GM12878 (cell line): ENCODE measurements at regions not wholly inside any gene's neighbourhood (a gene's known extent, or its start where the extent isn't known, plus 50 kb on each side); places are given as distances from the start of the nearest gene placed in this dataset.
A peak's percentile ranks its signal among the peaks of the same experiment; 100 is the strongest.

ENCODE experiments used
- ATAC-seq: fragments of 200-7000 bp; cut with Tn5 transposase; 3 replicates; pipeline ENCODE4 v1.9.1; 2020; ENCODE audit warnings: mild to moderate bottlenecking, moderate library complexity
- BruUV-seq: library from RNA; stranded (reverse); fragments of 400-500 nt; replicated peaks from 2 replicates; lab custom pipeline; 2021; lab: Mats Ljungman, UMichigan
- CTCF ChIA-PET: fragments of 300-600 bp; sonication (Branson Sonifier 250); formaldehyde crosslinking; extraction: SDS; loops from one replicate; lab custom pipeline; 2021; ENCODE audit warnings: inconsistent platforms; lab: Yijun Ruan, JAX
- POLR2A ChIA-PET: fragments of 350-600 bp; formaldehyde crosslinking; extraction: SDS; loops from one replicate; lab custom pipeline; 2021; ENCODE audit warnings: inconsistent platforms; lab: Charles Lee
- RAD21 ChIA-PET: fragments of 300-600 bp; sonication (Branson Sonifier 250); formaldehyde crosslinking; loops from one replicate; lab custom pipeline; 2023; ENCODE audit warnings: antibody characterized with exemption; ENCODE audit not compliant: unreplicated experiment; lab: Charles Lee
- SMC1A ChIA-PET: fragments of 300-600 bp; sonication (Branson Sonifier 250); formaldehyde crosslinking; loops from one replicate; lab custom pipeline; 2023; ENCODE audit not compliant: unreplicated experiment, uncharacterized antibody; lab: Charles Lee
- DNase-seq: peaks from one replicate; pipeline ENCODE4 v3.0.0-alpha.2; 2011; ENCODE audit warnings: low read depth, low spot score
- FAIRE-seq: peaks from 3 replicates; lab custom pipeline; 2011; peaks lifted over from hg19 to GRCh38; lab: Jason Lieb, UNC
- H2AFZ ChIP-seq: 2 replicates; pipeline ENCODE4 v1.6.0; 2011; ENCODE audit warnings: low read depth, low read length, control low read depth; ENCODE audit not compliant: control insufficient read depth
- H3K27ac ChIP-seq: 2 replicates; pipeline ENCODE4 v1.5.1; 2011; ENCODE audit warnings: control low read depth; ENCODE audit not compliant: control insufficient read depth, insufficient read depth
- H3K27me3 ChIP-seq, 2 experiments: replicated peaks in 1 of 2; 2 replicates each; pipeline versions ENCODE4 v1.6.0 to v1.6.1; 2011; ENCODE audit warnings: low read length in 1 of 2; ENCODE audit not compliant: control insufficient read depth in 2 of 2, insufficient read depth in 2 of 2
- H3K36me3 ChIP-seq, 2 experiments: 2 replicates each; pipeline ENCODE4 v1.5.1; 2011; ENCODE audit warnings: low read length in 1 of 2; ENCODE audit not compliant: control insufficient read depth in 2 of 2, insufficient read depth in 2 of 2
- H3K4me1 ChIP-seq: 2 replicates; pipeline ENCODE4 v1.6.1; 2011; ENCODE audit warnings: mild to moderate bottlenecking, low read length, moderate library complexity, mixed read lengths; ENCODE audit not compliant: control insufficient read depth, insufficient read depth
- H3K4me2 ChIP-seq: 2 replicates; pipeline ENCODE4 v1.6.0; 2011; ENCODE audit warnings: control low read depth; ENCODE audit not compliant: control insufficient read depth, insufficient read depth
- H3K4me3 ChIP-seq: fragments of 200-600 bp; sonication (generic); 2 replicates; pipeline ENCODE4 v1.5.1; 2016
- H3K79me2 ChIP-seq: 2 replicates; pipeline ENCODE4 v1.6.0; 2011; ENCODE audit warnings: low read length; ENCODE audit not compliant: control insufficient read depth, insufficient read depth
- H3K9ac ChIP-seq: 2 replicates; pipeline ENCODE4 v1.8.0; 2011; ENCODE audit warnings: low read length, control low read depth, mixed read lengths; ENCODE audit not compliant: control insufficient read depth, insufficient read depth
- H3K9me3 ChIP-seq: replicated peaks from 3 replicates; pipeline ENCODE4 v1.5.1; 2011; ENCODE audit warnings: mild to moderate bottlenecking, low read length; ENCODE audit not compliant: control insufficient read depth, insufficient read depth
- H4K20me1 ChIP-seq: 2 replicates; pipeline ENCODE4 v1.6.0; 2011; ENCODE audit not compliant: control insufficient read depth, insufficient read depth
- CHD4 ChIP-seq: fragments of 200-600 bp; sonication (generic); IDR thresholded peaks from 2 replicates; pipeline ENCODE4 v1.6.1; 2016; ENCODE audit warnings: mild to moderate bottlenecking
- DPF2 ChIP-seq: fragments of 450-650 bp; IDR thresholded peaks from 2 replicates; pipeline ENCODE4 v1.6.1; 2017; ENCODE audit warnings: mild to moderate bottlenecking
- GATAD2B ChIP-seq: fragments of 450-650 bp; conservative IDR thresholded peaks from 2 replicates; pipeline ENCODE4 v1.6.1; 2017; ENCODE audit warnings: low read depth, mild to moderate bottlenecking, moderate library complexity
- HDGF ChIP-seq: fragments of 450-650 bp; IDR thresholded peaks from 2 replicates; pipeline ENCODE4 v1.6.1; 2016; ENCODE audit warnings: antibody characterized with exemption
- LARP7 ChIP-seq: fragments of 450-650 bp; IDR thresholded peaks from 2 replicates; pipeline ENCODE4 v1.6.1; 2017; ENCODE audit warnings: mild to moderate bottlenecking
- MEF2B ChIP-seq: fragments of 450-650 bp; IDR thresholded peaks from 2 replicates; pipeline ENCODE4 v1.6.1; 2018; ENCODE audit warnings: mild to moderate bottlenecking, moderate library complexity; ENCODE audit not compliant: partially characterized antibody, poor library complexity, severe bottlenecking
- NFIC ChIP-seq: IDR thresholded peaks from 2 replicates; pipeline ENCODE4 v1.6.1; 2012; ENCODE audit warnings: low read depth, mild to moderate bottlenecking, inconsistent platforms, low read length, moderate library complexity
- NFXL1 ChIP-seq: fragments of 450-650 bp; IDR thresholded peaks from 2 replicates; pipeline ENCODE4 v1.6.1; 2017; ENCODE audit warnings: antibody characterized with exemption, mild to moderate bottlenecking, borderline replicate concordance
- RBBP5 ChIP-seq: fragments of 200-600 bp; sonication (generic); conservative IDR thresholded peaks from 2 replicates; pipeline ENCODE4 v1.6.1; 2016
- RELA ChIP-seq: fragments of 450-650 bp; IDR thresholded peaks from 2 replicates; pipeline ENCODE4 v1.8.0; 2014; ENCODE audit warnings: borderline replicate concordance; ENCODE audit not compliant: partially characterized antibody
- SMAD5 ChIP-seq: IDR thresholded peaks from 2 replicates; pipeline ENCODE4 v1.6.1; 2016; ENCODE audit warnings: antibody characterized with exemption, low read depth
- SREBF1 ChIP-seq: IDR thresholded peaks from 2 replicates; pipeline ENCODE4 v1.6.1; 2012; ENCODE audit warnings: mild to moderate bottlenecking, low read length
- STAT3 ChIP-seq: IDR thresholded peaks from 2 replicates; pipeline ENCODE4 v1.6.1; 2011; ENCODE audit warnings: low read depth, low read length, improper control_type of control experiment
- ZNF384 ChIP-seq: IDR thresholded peaks from 2 replicates; pipeline ENCODE4 v1.6.1; 2012; ENCODE audit warnings: low read depth, mild to moderate bottlenecking, low read length, improper control_type of control experiment, borderline replicate concordance
- ZNF622 ChIP-seq: fragments of 450-650 bp; IDR thresholded peaks from 2 replicates; pipeline ENCODE4 v1.6.1; 2017; ENCODE audit warnings: mild to moderate bottlenecking, inconsistent platforms
- ZSCAN29 ChIP-seq: fragments of 450-650 bp; IDR thresholded peaks from 2 replicates; pipeline ENCODE4 v1.6.1; 2017; ENCODE audit warnings: mild to moderate bottlenecking, moderate library complexity
- WGBS: methylation state at CpG from one replicate; pipeline ENCODE4 v1.1.6; 2016; ENCODE audit warnings: low lambda C conversion rate; ENCODE audit not compliant: insufficient replicate concordance, insufficient coverage; ENCODE audit errors: missing lambda C conversion rate; 5-methylcytosine and 5-hydroxymethylcytosine counted together
- in situ Hi-C: fragments of 300-500 bp; cut with MboI; formaldehyde crosslinking; loops from 9 replicates; pipeline ENCODE4 v1.14.3; 2018; ENCODE audit warnings: mixed read lengths
- intact Hi-C: fragments of 100-400 bp; cut with micrococcal nuclease; formaldehyde crosslinking; loops from one replicate; pipeline ENCODE4 v1.14.2; 2022; ENCODE audit not compliant: unreplicated experiment
- TF ChIP-seq, protein P1 (sequence below): IDR thresholded peaks from 2 replicates; pipeline ENCODE4 v1.6.1; 2012; ENCODE audit warnings: low read depth, low read length, improper control_type of control experiment
- TF ChIP-seq, protein P2 (sequence below): fragments of 450-650 bp; formaldehyde crosslinking; IDR thresholded peaks from 2 replicates; pipeline ENCODE4 v1.4.0; 2022; ENCODE audit warnings: mild to moderate bottlenecking, moderate library complexity
- TF ChIP-seq, protein P3 (sequence below): IDR thresholded peaks from 2 replicates; pipeline ENCODE4 v1.6.1; 2012; ENCODE audit warnings: improper control_type of control experiment, low read depth, low read length; ENCODE audit not compliant: insufficient replicate concordance

DNA sequence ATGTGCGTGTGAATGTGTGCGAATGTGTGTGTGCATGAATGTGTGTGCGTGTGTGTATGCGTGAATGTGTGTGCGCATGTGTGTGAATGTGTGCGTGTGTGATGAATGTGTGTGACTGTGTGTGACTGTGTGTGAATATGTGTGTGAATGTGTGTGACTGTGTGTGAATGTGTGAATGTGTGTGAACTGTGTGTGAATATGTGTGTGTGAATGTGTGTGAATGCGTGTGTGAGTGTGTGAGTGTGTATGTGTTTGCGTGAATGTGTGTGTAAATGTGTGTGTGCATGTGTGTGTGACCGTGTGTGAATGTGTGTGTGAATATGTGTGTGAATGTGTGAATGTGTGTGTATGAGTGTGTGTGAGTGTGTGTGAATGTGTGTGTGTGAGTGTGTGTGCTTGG is 1103.8 kb downstream of the TSN start:
- no peaks in the 10 kb centered on the region for H4K20me1 ChIP-seq
- no peaks in the 10 kb centered on the region for H3K79me2 ChIP-seq
- no peak overlapping the region for H2AFZ ChIP-seq
- no peaks in the 10 kb centered on the region for H3K9me3 ChIP-seq
- intact Hi-C loops (no loop called here), in situ Hi-C loops (no loop called here)
- H3K4me3 ChIP-seq, result no peak overlapping the region
- no TSS peak for BruUV-seq
- H3K36me3 ChIP-seq, result no peaks in the 10 kb centered on the region
- ChIA-PET SMC1A (interaction anchor here (2.0 kb wide), 1 partner anchor 15 kb away, joined by 4 read pairs; no protein-coding TSS in a partner anchor), CTCF (no interaction called here), RAD21 (no interaction called here), POLR2A (no interaction called here)
- H3K4me2 ChIP-seq, result no peak overlapping the region
- no peaks in the 10 kb centered on the region for H3K4me1 ChIP-seq
- no peak for DNase-seq
- H3K27me3 ChIP-seq, result no peaks in the 10 kb centered on the region
- no peak overlapping the region for H3K9ac ChIP-seq
- WGBS, result 82% methylated on average over 9 of the region's 9 CpGs
- FAIRE-seq, result peak; percentile 90
- H3K27ac ChIP-seq, result no peak overlapping the region
- ATAC-seq, result no peak
- TF ChIP-seq NFIC, result peak; percentile 40; the same call in 1 of the 2 replicates
- TF ChIP-seq HDGF, result peak; percentile 98
- TF ChIP-seq GATAD2B, result no peak
- no peak for TF ChIP-seq STAT3
- no peak for TF ChIP-seq DPF2
- TF ChIP-seq LARP7, result no peak
- TF ChIP-seq SMAD5, result no peak
- TF ChIP-seq NFXL1, result no peak
- TF ChIP-seq SREBF1, result no peak
- TF ChIP-seq ZNF384, result no peak
- TF ChIP-seq, protein P1, sequence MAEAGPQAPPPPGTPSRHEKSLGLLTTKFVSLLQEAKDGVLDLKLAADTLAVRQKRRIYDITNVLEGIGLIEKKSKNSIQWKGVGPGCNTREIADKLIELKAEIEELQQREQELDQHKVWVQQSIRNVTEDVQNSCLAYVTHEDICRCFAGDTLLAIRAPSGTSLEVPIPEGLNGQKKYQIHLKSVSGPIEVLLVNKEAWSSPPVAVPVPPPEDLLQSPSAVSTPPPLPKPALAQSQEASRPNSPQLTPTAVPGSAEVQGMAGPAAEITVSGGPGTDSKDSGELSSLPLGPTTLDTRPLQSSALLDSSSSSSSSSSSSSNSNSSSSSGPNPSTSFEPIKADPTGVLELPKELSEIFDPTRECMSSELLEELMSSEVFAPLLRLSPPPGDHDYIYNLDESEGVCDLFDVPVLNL, result no peak
- TF ChIP-seq RELA, result no peak
- TF ChIP-seq, protein P2, sequence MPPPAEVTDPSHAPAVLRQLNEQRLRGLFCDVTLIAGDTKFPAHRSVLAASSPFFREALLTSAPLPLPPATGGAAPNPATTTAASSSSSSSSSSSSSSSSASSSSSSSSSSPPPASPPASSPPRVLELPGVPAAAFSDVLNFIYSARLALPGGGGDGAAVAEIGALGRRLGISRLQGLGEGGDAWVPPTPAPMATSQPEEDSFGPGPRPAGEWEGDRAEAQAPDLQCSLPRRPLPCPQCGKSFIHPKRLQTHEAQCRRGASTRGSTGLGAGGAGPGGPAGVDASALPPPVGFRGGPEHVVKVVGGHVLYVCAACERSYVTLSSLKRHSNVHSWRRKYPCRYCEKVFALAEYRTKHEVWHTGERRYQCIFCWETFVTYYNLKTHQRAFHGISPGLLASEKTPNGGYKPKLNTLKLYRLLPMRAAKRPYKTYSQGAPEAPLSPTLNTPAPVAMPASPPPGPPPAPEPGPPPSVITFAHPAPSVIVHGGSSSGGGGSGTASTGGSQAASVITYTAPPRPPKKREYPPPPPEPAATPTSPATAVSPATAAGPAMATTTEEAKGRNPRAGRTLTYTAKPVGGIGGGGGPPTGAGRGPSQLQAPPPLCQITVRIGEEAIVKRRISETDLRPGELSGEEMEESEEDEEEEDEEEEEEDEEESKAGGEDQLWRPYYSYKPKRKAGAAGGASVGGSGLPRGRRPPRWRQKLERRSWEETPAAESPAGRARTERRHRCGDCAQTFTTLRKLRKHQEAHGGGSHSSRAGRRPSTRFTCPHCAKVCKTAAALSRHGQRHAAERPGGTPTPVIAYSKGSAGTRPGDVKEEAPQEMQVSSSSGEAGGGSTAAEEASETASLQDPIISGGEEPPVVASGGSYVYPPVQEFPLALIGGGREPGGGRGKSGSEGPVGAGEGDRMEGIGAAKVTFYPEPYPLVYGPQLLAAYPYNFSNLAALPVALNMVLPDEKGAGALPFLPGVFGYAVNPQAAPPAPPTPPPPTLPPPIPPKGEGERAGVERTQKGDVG (CRISPR knock-in tag), result no peak
- TF ChIP-seq ZSCAN29, result no peak
- 0 out of 2 replicates have a peak, but pooled peaks have one; percentile 7 for TF ChIP-seq ZNF622
- no peak for TF ChIP-seq RBBP5
- TF ChIP-seq MEF2B, result no peak
- TF ChIP-seq CHD4, result no peak
- TF ChIP-seq, protein P3, sequence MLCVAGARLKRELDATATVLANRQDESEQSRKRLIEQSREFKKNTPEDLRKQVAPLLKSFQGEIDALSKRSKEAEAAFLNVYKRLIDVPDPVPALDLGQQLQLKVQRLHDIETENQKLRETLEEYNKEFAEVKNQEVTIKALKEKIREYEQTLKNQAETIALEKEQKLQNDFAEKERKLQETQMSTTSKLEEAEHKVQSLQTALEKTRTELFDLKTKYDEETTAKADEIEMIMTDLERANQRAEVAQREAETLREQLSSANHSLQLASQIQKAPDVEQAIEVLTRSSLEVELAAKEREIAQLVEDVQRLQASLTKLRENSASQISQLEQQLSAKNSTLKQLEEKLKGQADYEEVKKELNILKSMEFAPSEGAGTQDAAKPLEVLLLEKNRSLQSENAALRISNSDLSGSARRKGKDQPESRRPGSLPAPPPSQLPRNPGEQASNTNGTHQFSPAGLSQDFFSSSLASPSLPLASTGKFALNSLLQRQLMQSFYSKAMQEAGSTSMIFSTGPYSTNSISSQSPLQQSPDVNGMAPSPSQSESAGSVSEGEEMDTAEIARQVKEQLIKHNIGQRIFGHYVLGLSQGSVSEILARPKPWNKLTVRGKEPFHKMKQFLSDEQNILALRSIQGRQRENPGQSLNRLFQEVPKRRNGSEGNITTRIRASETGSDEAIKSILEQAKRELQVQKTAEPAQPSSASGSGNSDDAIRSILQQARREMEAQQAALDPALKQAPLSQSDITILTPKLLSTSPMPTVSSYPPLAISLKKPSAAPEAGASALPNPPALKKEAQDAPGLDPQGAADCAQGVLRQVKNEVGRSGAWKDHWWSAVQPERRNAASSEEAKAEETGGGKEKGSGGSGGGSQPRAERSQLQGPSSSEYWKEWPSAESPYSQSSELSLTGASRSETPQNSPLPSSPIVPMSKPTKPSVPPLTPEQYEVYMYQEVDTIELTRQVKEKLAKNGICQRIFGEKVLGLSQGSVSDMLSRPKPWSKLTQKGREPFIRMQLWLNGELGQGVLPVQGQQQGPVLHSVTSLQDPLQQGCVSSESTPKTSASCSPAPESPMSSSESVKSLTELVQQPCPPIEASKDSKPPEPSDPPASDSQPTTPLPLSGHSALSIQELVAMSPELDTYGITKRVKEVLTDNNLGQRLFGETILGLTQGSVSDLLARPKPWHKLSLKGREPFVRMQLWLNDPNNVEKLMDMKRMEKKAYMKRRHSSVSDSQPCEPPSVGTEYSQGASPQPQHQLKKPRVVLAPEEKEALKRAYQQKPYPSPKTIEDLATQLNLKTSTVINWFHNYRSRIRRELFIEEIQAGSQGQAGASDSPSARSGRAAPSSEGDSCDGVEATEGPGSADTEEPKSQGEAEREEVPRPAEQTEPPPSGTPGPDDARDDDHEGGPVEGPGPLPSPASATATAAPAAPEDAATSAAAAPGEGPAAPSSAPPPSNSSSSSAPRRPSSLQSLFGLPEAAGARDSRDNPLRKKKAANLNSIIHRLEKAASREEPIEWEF, result no peak
